Activated CD4-positive, alpha-beta T cell treated with anti-CD3 and anti-CD28 coated beads for 48 hours (primary cell): ENCODE measurements at regions not wholly inside any gene's neighbourhood (a gene's known extent, or its start where the extent isn't known, plus 50 kb on each side); places are given as distances from the start of the nearest gene placed in this dataset.

Source experiments
- DNase-seq: peaks from one replicate; pipeline ENCODE4 v3.0.0-alpha.2; 2020

GRCh38 chr2:16496426-16497388 is 168.9 kb downstream of the CYRIA start:
- DNase-seq = no peak

- no peak for DNase-seq
Measured at GRCh38 chr2:16495509-16496208, 170.0 kb downstream of the CYRIA start.

- no peak for DNase-seq
Measured at GRCh38 chr2:16494836-16495508, 170.7 kb downstream of the CYRIA start.

- DNase-seq = no peak
Measured at GRCh38 chr2:16493788-16494187, 171.8 kb downstream of the CYRIA start.

- no peak for DNase-seq
Measured at GRCh38 chr2:16487686-16488085, 177.9 kb downstream of the CYRIA start.

GRCh38 chr2:16485251-16485650 is 180.4 kb downstream of the CYRIA start:
- no peak for DNase-seq

- DNase-seq = no peak
Measured at GRCh38 chr2:16482460-16482859, 183.2 kb downstream of the CYRIA start.

- no peak for DNase-seq
Measured at GRCh38 chr2:16481351-16481750, 184.3 kb downstream of the CYRIA start.

- no peak for DNase-seq
Measured at GRCh38 chr2:16479721-16480120, 185.9 kb downstream of the CYRIA start.

GRCh38 chr2:16478434-16479210 is 187.0 kb downstream of the CYRIA start:
- no peak for DNase-seq

GRCh38 chr2:16477648-16478047 is 188.0 kb downstream of the CYRIA start:
- DNase-seq = no peak

GRCh38 chr2:16476866-16477265 is 188.8 kb downstream of the CYRIA start:
- DNase-seq = no peak

GRCh38 chr2:16475986-16476567 is 189.6 kb downstream of the CYRIA start:
- DNase-seq = no peak

- DNase-seq = no peak
Measured at GRCh38 chr2:16475586-16475985, 190.0 kb downstream of the CYRIA start.

GRCh38 chr2:16473575-16473974 is 192.1 kb downstream of the CYRIA start:
- no peak for DNase-seq

GRCh38 chr2:16470936-16471490 is 194.6 kb downstream of the CYRIA start:
- no peak for DNase-seq

- no peak for DNase-seq
Measured at GRCh38 chr2:16466821-16467151, 198.8 kb downstream of the CYRIA start.

GRCh38 chr2:16466133-16466820 is 199.4 kb downstream of the CYRIA start:
- DNase-seq = no peak

- no peak for DNase-seq
Measured at GRCh38 chr2:16464641-16465040, 201.0 kb downstream of the CYRIA start.

- no peak for DNase-seq
Measured at GRCh38 chr2:16462958-16463357, 202.7 kb downstream of the CYRIA start.

GRCh38 chr2:16461672-16462071 is 204.0 kb downstream of the CYRIA start:
- no peak for DNase-seq

- no peak for DNase-seq
Measured at GRCh38 chr2:16459606-16460005, 206.0 kb downstream of the CYRIA start.
